GM18907 (cell line): ENCODE measurements at regions not wholly inside any gene's neighbourhood (a gene's known extent, or its start where the extent isn't known, plus 50 kb on each side); places are given as distances from the start of the nearest gene placed in this dataset.

ENCODE experiments used
- ATAC-seq: cut with Tn5 transposase; IDR thresholded peaks from one replicate; pipeline ENCODE4 v1.9.1; 2021; ENCODE audit warnings: mild to moderate bottlenecking, moderate library complexity; ENCODE audit not compliant: unreplicated experiment

GRCh38 chr11:45525393-45525792 lies 140.0 kb downstream of the CHST1 start:
- ATAC-seq = no peak

- no peak for ATAC-seq
Measured at GRCh38 chr11:45523760-45524159, 141.7 kb downstream of the CHST1 start.

GRCh38 chr11:45518833-45519535 lies 146.4 kb downstream of the CHST1 start:
- ATAC-seq = no peak

GRCh38 chr11:45518141-45518832 lies 147.1 kb downstream of the CHST1 start:
- ATAC-seq = no peak

GRCh38 chr11:45517171-45517770 lies 148.2 kb downstream of the CHST1 start:
- no peak for ATAC-seq

- no peak for ATAC-seq
Measured at GRCh38 chr11:45513821-45514340, 151.5 kb downstream of the CHST1 start.

- ATAC-seq = no peak
Measured at GRCh38 chr11:45512471-45513148, 152.8 kb downstream of the CHST1 start.

- ATAC-seq = no peak
Measured at GRCh38 chr11:45511566-45511965, 153.9 kb downstream of the CHST1 start.

- ATAC-seq = no peak
Measured at GRCh38 chr11:45507916-45508315, 157.5 kb downstream of the CHST1 start.

GRCh38 chr11:45503311-45503710 lies 162.1 kb downstream of the CHST1 start:
- ATAC-seq = no peak

GRCh38 chr11:45502226-45502545 lies 163.2 kb downstream of the CHST1 start:
- no peak for ATAC-seq

- no peak for ATAC-seq
Measured at GRCh38 chr11:45501392-45502225, 163.8 kb downstream of the CHST1 start.

- ATAC-seq = no peak
Measured at GRCh38 chr11:45500451-45500850, 165.0 kb downstream of the CHST1 start.

GRCh38 chr11:45494738-45495137 lies 170.7 kb downstream of the CHST1 start:
- ATAC-seq = no peak

GRCh38 chr11:45489281-45489905 lies 176.0 kb downstream of the CHST1 start:
- no peak for ATAC-seq

GRCh38 chr11:45486461-45486860 lies 179.0 kb downstream of the CHST1 start:
- no peak for ATAC-seq

GRCh38 chr11:45485070-45485707 lies 180.2 kb downstream of the CHST1 start:
- no peak for ATAC-seq

- no peak for ATAC-seq
Measured at GRCh38 chr11:45484326-45484883, 181.0 kb downstream of the CHST1 start.

GRCh38 chr11:45483416-45483815 lies 182.0 kb downstream of the CHST1 start:
- ATAC-seq = no peak
